NCI-H1694 (cell line): ENCODE measurements at regions not wholly inside any gene's neighbourhood (a gene's known extent, or its start where the extent isn't known, plus 50 kb on each side); places are given as distances from the start of the nearest gene placed in this dataset.

Source experiments
- DNase-seq: peaks from one replicate; lab custom pipeline; 2025; lab: John Stamatoyannopoulos, UW

- DNase-seq, result no peak
Measured at GRCh38 chr11:108994887-108995286, 330.0 kb downstream of the DDX10 start.

GRCh38 chr11:108997826-108998225 is 333.0 kb downstream of the DDX10 start:
- DNase-seq, result no peak

GRCh38 chr11:109000531-109000930 is 335.7 kb downstream of the DDX10 start:
- DNase-seq, result no peak

- DNase-seq, result no peak
Measured at GRCh38 chr11:109001585-109001984, 336.7 kb downstream of the DDX10 start.

- no peak for DNase-seq
Measured at GRCh38 chr11:109012991-109013390, 348.1 kb downstream of the DDX10 start.

GRCh38 chr11:109015283-109015682 is 350.4 kb downstream of the DDX10 start:
- DNase-seq, result no peak

GRCh38 chr11:109016724-109017123 is 351.9 kb downstream of the DDX10 start:
- DNase-seq, result no peak

GRCh38 chr11:109017489-109017888 is 352.6 kb downstream of the DDX10 start:
- DNase-seq, result no peak

- DNase-seq, result no peak
Measured at GRCh38 chr11:109018639-109019038, 353.8 kb downstream of the DDX10 start.

- no peak for DNase-seq
Measured at GRCh38 chr11:109019342-109019936, 354.6 kb downstream of the DDX10 start.

GRCh38 chr11:109023036-109023435 is 358.2 kb downstream of the DDX10 start:
- no peak for DNase-seq

- DNase-seq, result no peak
Measured at GRCh38 chr11:109026891-109027489, 362.1 kb downstream of the DDX10 start.

GRCh38 chr11:109027851-109028250 is 363.0 kb downstream of the DDX10 start:
- DNase-seq, result no peak

GRCh38 chr11:109029927-109030326 is 365.1 kb downstream of the DDX10 start:
- DNase-seq, result no peak

GRCh38 chr11:109033627-109034338 is 368.9 kb downstream of the DDX10 start:
- no peak for DNase-seq

- DNase-seq, result no peak
Measured at GRCh38 chr11:109034339-109034696, 369.4 kb downstream of the DDX10 start.

- no peak for DNase-seq
Measured at GRCh38 chr11:109035284-109035683, 370.4 kb downstream of the DDX10 start.

- DNase-seq, result no peak
Measured at GRCh38 chr11:109036011-109036410, 371.1 kb downstream of the DDX10 start.

- no peak for DNase-seq
Measured at GRCh38 chr11:109037856-109038780, 373.2 kb downstream of the DDX10 start.

- no peak for DNase-seq
Measured at GRCh38 chr11:109039611-109040010, 374.7 kb downstream of the DDX10 start.

GRCh38 chr11:109040303-109040702 is 375.4 kb downstream of the DDX10 start:
- DNase-seq, result no peak

GRCh38 chr11:109041876-109042275 is 377.0 kb downstream of the DDX10 start:
- no peak for DNase-seq
